SJSA1 (cell line): ENCODE measurements at regions not wholly inside any gene's neighbourhood (a gene's known extent, or its start where the extent isn't known, plus 50 kb on each side); places are given as distances from the start of the nearest gene placed in this dataset.

Source experiments
- DNase-seq, 2 experiments: peaks; one replicate each; pipeline ENCODE4 v3.0.0-alpha.2; 2015 to 2020; ENCODE audit warnings: low spot score in 2 of 2, low read depth in 1 of 2
- H3K27ac ChIP-seq: fragments of 250-450 bp; sonication (Bioruptor Pico); 2 replicates; pipeline ENCODE4 v1.5.1; 2020; ENCODE audit warnings: mild to moderate bottlenecking, moderate library complexity
- H3K27me3 ChIP-seq: fragments of 250-450 bp; sonication (Bioruptor Pico); replicated peaks from 2 replicates; pipeline ENCODE4 v1.5.1; 2020; ENCODE audit warnings: mild to moderate bottlenecking, moderate library complexity
- H3K36me3 ChIP-seq: fragments of 250-450 bp; sonication (Bioruptor Pico); 2 replicates; pipeline ENCODE4 v1.5.1; 2020; ENCODE audit warnings: mild to moderate bottlenecking
- H3K4me1 ChIP-seq: fragments of 250-450 bp; sonication (Bioruptor Pico); replicated peaks from 2 replicates; pipeline ENCODE4 v1.6.1; 2021; ENCODE audit warnings: mild to moderate bottlenecking
- H3K4me3 ChIP-seq: fragments of 250-450 bp; sonication (Bioruptor Pico); 2 replicates; pipeline ENCODE4 v1.5.1; 2020; ENCODE audit warnings: mild to moderate bottlenecking
- H3K9me3 ChIP-seq: fragments of 250-450 bp; sonication (Bioruptor Pico); replicated peaks from 2 replicates; pipeline ENCODE4 v1.5.1; 2020; ENCODE audit warnings: mild to moderate bottlenecking

- H3K4me3 ChIP-seq, result no peak overlapping the region
- no peaks in the 10 kb centered on the region for H3K4me1 ChIP-seq
- DNase-seq, result no peak
- peaks cover 3% of the 10 kb centered on the region; the same call in 1 of the 2 replicates for H3K27me3 ChIP-seq
- H3K27ac ChIP-seq, result no peak overlapping the region
- H3K36me3 ChIP-seq, result no peaks in the 10 kb centered on the region
- 0 out of 2 replicates have a peak, but pooled peaks cover 3% of the 10 kb centered on the region for H3K9me3 ChIP-seq
These were observed 224.9 kb downstream of the PTPRU start for GRCh38 chr1:29461115-29461739.

- Histone ChIP-seq H3K9me3 (0 out of 2 replicates have a peak, but pooled peaks cover 3% of the 10 kb centered on the region), H3K4me3 (no peak overlapping the region), H3K27me3 (peaks cover 3% of the 10 kb centered on the region; the same call in 1 of the 2 replicates), H3K27ac (no peak overlapping the region), H3K36me3 (no peaks in the 10 kb centered on the region), H3K4me1 (no peaks in the 10 kb centered on the region)
- no peak for DNase-seq
These were observed 224.4 kb downstream of the PTPRU start for GRCh38 chr1:29460694-29461093.

GRCh38 chr1:29460041-29460610, 223.8 kb downstream of the PTPRU start:
- Histone ChIP-seq H3K4me3 (no peak overlapping the region), H3K36me3 (no peaks in the 10 kb centered on the region), H3K4me1 (no peaks in the 10 kb centered on the region), H3K9me3 (no peaks in the 10 kb centered on the region), H3K27ac (no peak overlapping the region), H3K27me3 (no peaks in the 10 kb centered on the region; the same call in 1 of the 2 replicates)
- DNase-seq, result no peak

GRCh38 chr1:29459620-29459945, 223.3 kb downstream of the PTPRU start:
- H3K36me3 ChIP-seq, result no peaks in the 10 kb centered on the region
- no peaks in the 10 kb centered on the region for H3K4me1 ChIP-seq
- H3K27ac ChIP-seq, result no peak overlapping the region
- H3K4me3 ChIP-seq, result no peak overlapping the region
- H3K27me3 ChIP-seq, result no peaks in the 10 kb centered on the region
- H3K9me3 ChIP-seq, result no peaks in the 10 kb centered on the region
- no peak for DNase-seq

GRCh38 chr1:29458737-29459619, 222.7 kb downstream of the PTPRU start:
- Histone ChIP-seq H3K9me3 (no peaks in the 10 kb centered on the region), H3K36me3 (no peaks in the 10 kb centered on the region), H3K27ac (no peak overlapping the region), H3K4me3 (no peak overlapping the region), H3K4me1 (no peaks in the 10 kb centered on the region), H3K27me3 (no peaks in the 10 kb centered on the region)
- DNase-seq, result no peak

GRCh38 chr1:29457496-29458368, 221.4 kb downstream of the PTPRU start:
- H3K36me3 ChIP-seq, result no peaks in the 10 kb centered on the region
- no peak overlapping the region for H3K27ac ChIP-seq
- no peaks in the 10 kb centered on the region for H3K4me1 ChIP-seq
- no peaks in the 10 kb centered on the region for H3K9me3 ChIP-seq
- DNase-seq, result no peak
- H3K4me3 ChIP-seq, result no peak overlapping the region
- H3K27me3 ChIP-seq, result no peaks in the 10 kb centered on the region

GRCh38 chr1:29456685-29457435, 220.5 kb downstream of the PTPRU start:
- DNase-seq, result no peak
- no peaks in the 10 kb centered on the region for H3K27me3 ChIP-seq

GRCh38 chr1:29455781-29456180, 219.5 kb downstream of the PTPRU start:
- DNase-seq, result no peak
- Histone ChIP-seq H3K9me3 (no peaks in the 10 kb centered on the region), H3K4me3 (no peak overlapping the region), H3K27me3 (no peaks in the 10 kb centered on the region), H3K27ac (no peak overlapping the region), H3K4me1 (no peaks in the 10 kb centered on the region), H3K36me3 (no peaks in the 10 kb centered on the region)

More at GRCh38 chr1:29456685-29457435, 220.5 kb downstream of the PTPRU start:
- Histone ChIP-seq H3K4me1 (no peaks in the 10 kb centered on the region), H3K36me3 (no peaks in the 10 kb centered on the region), H3K4me3 (no peak overlapping the region), H3K27ac (no peak overlapping the region), H3K9me3 (no peaks in the 10 kb centered on the region)

- no peaks in the 10 kb centered on the region for H3K9me3 ChIP-seq
- no peaks in the 10 kb centered on the region for H3K36me3 ChIP-seq
- no peak overlapping the region for H3K4me3 ChIP-seq
- H3K27me3 ChIP-seq, result no peaks in the 10 kb centered on the region
- no peaks in the 10 kb centered on the region for H3K4me1 ChIP-seq
- DNase-seq, result no peak
- H3K27ac ChIP-seq, result no peak overlapping the region
These were observed 218.5 kb downstream of the PTPRU start for GRCh38 chr1:29454616-29455380.

GRCh38 chr1:29453502-29454240, 217.3 kb downstream of the PTPRU start:
- DNase-seq, result peak; percentile 34 to 57
- no peaks in the 10 kb centered on the region for H3K4me1 ChIP-seq
- no peak overlapping the region for H3K4me3 ChIP-seq
- no peaks in the 10 kb centered on the region for H3K36me3 ChIP-seq
- H3K27me3 ChIP-seq, result no peaks in the 10 kb centered on the region
- no peak overlapping the region for H3K27ac ChIP-seq
- H3K9me3 ChIP-seq, result no peaks in the 10 kb centered on the region

GRCh38 chr1:29452463-29453230, 216.3 kb downstream of the PTPRU start:
- no peak for DNase-seq
- Histone ChIP-seq H3K36me3 (no peaks in the 10 kb centered on the region), H3K4me1 (no peaks in the 10 kb centered on the region), H3K27me3 (no peaks in the 10 kb centered on the region), H3K9me3 (no peaks in the 10 kb centered on the region), H3K4me3 (no peak overlapping the region), H3K27ac (no peak overlapping the region)
